B cell (primary cell): ENCODE measurements at regions not wholly inside any gene's neighbourhood (a gene's known extent, or its start where the extent isn't known, plus 50 kb on each side); places are given as distances from the start of the nearest gene placed in this dataset.

Experiments
- EZH2 ChIP-seq: IDR thresholded peaks from 2 replicates; pipeline ENCODE4 v1.6.1; 2012; ENCODE audit warnings: borderline replicate concordance, low read depth, mild to moderate bottlenecking, moderate library complexity, low read length; ENCODE audit not compliant: insufficient read depth, poor library complexity, severe bottlenecking
- TF ChIP-seq, protein P1 (sequence below): fragments of 200-600 bp; IDR thresholded peaks from one replicate; pipeline ENCODE4 v1.8.0; 2022; ENCODE audit warnings: antibody characterized with exemption, mild to moderate bottlenecking

DNA sequence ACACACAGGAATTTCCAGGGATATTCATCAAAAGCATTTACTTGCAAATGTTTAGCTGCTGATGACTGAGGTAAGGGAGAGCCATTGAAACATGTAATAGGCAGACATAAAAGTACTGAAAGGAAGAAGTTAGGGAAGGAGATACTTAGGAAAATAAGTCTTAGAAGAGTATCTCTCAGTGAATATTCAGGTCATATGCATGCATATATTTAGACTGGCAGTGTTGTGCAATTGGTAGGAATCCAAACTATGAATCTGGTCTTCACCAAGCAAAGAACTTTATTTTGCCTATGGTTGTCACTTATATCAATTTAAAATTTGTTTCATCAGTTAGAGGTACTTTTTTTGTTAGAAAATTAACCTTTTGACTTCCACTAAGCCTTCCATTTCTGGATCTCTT, 1490.7 kb downstream of the SUCLG1 start:
- TF ChIP-seq, protein P1, sequence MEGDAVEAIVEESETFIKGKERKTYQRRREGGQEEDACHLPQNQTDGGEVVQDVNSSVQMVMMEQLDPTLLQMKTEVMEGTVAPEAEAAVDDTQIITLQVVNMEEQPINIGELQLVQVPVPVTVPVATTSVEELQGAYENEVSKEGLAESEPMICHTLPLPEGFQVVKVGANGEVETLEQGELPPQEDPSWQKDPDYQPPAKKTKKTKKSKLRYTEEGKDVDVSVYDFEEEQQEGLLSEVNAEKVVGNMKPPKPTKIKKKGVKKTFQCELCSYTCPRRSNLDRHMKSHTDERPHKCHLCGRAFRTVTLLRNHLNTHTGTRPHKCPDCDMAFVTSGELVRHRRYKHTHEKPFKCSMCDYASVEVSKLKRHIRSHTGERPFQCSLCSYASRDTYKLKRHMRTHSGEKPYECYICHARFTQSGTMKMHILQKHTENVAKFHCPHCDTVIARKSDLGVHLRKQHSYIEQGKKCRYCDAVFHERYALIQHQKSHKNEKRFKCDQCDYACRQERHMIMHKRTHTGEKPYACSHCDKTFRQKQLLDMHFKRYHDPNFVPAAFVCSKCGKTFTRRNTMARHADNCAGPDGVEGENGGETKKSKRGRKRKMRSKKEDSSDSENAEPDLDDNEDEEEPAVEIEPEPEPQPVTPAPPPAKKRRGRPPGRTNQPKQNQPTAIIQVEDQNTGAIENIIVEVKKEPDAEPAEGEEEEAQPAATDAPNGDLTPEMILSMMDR: no peak
- TF ChIP-seq EZH2: no peak
